ENCODE measurements at regions not wholly inside any gene's neighbourhood (a gene's known extent, or its start where the extent isn't known, plus 50 kb on each side); places are given as distances from the start of the nearest gene placed in this dataset.
A peak's percentile ranks its signal among the peaks of the same experiment; 100 is the strongest.
"Not testable (repeated sequence)": the region's sequence is repeated elsewhere in the genome, so short reads cannot be mapped to it uniquely, and the experiment has no call there.

GRCh38 chr19:13712767-13713201 lies 51.5 kb upstream of the MRI1 start:
- no peak for DNase-seq (ENCODE audit: low spot score)

DNA sequence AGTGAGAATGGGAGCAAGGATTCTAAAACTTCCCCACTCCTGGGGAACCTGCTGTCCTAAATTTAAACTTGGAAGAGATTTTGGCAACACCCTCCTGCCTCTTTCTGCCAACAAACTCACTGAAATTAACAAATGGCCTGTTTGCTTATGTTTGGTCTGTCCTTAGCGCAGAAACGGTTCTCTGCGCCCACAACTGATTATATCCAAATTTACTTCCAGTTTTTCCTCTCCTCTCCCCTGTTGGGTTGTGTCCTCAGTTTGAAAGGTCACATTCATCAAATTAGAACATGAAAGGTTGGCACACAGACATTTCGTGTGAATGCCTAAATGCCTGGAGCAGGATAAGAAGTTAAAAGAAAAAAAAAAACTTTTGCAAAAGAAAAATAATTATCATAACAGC lies 56.4 kb upstream of the MRI1 start:
- DNase-seq (ENCODE audit: low spot score) = no peak

- DNase-seq (ENCODE audit: low spot score) = no peak
Measured at GRCh38 chr19:13705928-13706447, 58.3 kb upstream of the MRI1 start.

GRCh38 chr19:13705201-13705600 lies 59.1 kb upstream of the MRI1 start:
- no peak for DNase-seq (ENCODE audit: low spot score)

DNA sequence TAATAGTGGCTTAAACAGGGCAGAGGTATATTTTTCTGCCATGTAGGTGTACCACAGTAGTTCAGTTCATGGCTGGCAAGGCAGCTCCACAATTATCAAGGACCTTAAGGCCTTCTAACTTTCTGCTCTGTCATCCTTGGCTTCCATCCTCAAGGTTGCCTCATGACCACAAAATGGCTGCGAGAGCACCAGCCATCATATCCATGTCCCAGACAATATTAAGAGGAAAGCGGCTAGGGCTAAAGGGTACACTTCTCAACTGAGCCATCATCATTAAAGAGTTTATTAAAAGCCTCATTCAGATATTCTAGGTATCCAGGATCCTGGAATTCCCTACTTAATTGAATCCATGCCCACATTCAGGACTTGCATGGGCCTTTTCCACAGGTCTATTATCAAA lies 62.7 kb upstream of the MRI1 start:
- no peak for DNase-seq (ENCODE audit: low spot score)

GRCh38 chr19:13700621-13701020 lies 63.7 kb upstream of the MRI1 start:
- DNase-seq (ENCODE audit: low spot score) = no peak

- peak; percentile 34 for DNase-seq (ENCODE audit: low spot score)
Measured at GRCh38 chr19:13699786-13700185, 64.5 kb upstream of the MRI1 start.

DNA sequence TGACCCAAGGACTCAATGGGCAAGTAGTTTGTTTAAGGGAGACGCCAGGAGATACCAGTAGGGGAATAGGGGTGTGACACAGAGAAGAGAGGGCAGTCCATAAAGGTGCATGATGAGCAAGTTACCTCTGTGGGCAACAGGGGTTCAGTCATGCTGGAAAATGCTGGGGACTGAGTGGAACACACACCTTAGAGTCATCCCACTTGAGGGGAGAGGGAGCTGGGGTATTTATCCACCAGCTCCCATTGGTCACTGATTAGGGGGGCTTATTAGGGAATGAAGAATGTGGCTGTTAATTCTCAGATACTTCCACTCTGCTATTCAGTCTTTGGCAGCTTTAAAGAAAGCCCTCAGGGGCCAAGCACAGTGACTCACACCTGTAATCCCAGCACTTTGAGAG lies 67.5 kb upstream of the MRI1 start:
- DNase-seq (ENCODE audit: low spot score) = no peak

- no peak for DNase-seq (ENCODE audit: low spot score)
Measured at GRCh38 chr19:13693889-13694288, 70.4 kb upstream of the MRI1 start.

- DNase-seq (ENCODE audit: low spot score) = no peak
Measured at GRCh38 chr19:13691569-13692435, 72.5 kb upstream of the MRI1 start.

DNA sequence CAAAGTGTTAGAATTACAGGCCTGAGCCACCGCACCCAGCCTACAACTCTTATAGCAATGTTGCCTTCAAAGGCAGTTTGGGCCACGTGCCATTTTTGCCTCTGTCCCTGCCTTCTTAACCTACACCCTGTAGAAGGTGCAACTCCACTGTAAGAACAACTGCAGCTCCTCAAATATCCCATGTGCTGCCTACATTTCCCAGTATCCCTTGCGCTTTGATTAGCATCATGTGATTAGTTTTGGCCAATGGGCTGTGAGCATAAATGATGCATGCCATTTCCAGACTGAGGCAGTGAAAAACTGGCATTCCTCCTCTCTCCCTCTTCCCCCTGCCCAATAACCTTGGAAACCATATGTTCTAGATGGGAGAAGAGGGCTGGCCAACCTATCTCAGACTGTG lies 75.2 kb upstream of the MRI1 start:
- DNase-seq (ENCODE audit: low spot score) = peak; percentile 28

DNA sequence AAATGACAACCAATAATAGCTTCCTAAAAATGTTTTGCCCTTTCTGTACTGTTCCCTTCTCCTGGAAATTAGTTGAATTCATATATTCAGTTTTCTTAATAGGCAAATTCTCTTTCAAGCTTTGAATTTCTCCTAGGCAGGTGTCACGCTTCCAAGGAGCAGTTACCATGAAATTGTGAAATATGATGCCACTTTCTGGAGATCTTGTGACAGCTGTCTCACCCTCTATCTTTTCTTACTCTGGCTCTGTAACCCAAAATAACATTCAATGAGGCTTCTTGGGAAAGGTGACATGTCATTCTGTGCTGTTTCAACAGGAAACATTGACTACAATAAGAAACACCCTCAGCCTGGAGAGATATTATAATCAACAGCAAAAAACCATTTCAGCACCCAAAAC lies 80.3 kb upstream of the MRI1 start:
- DNase-seq (ENCODE audit: low spot score) = no peak

DNA sequence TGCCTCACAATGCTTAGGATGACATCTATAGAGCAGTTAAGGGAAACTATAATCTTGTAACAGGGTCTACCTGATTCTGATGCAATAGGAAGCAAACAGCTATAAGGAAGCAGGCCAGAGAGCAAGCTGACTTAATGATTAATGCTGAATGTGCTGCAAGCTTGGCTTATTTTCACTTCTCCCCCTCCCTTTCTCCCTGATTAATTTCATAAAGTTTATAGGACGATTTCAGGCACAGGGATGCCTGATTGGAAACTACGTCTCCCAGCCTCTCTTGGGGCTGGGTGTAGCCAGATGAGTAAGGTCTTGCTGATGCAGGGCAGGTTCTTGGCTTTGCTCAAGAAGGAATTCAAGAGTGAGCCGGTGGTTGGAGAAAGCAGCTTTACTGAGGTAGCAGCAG lies 82.8 kb upstream of the MRI1 start:
- no peak for DNase-seq (ENCODE audit: low spot score)

- not testable (repeated sequence) for DNase-seq (ENCODE audit: low spot score)
Measured at GRCh38 chr19:13680708-13681360, 83.5 kb upstream of the MRI1 start.

- DNase-seq (ENCODE audit: low spot score) = not testable (repeated sequence)
Measured at GRCh38 chr19:13676967-13677366, 87.4 kb upstream of the MRI1 start.

DNA sequence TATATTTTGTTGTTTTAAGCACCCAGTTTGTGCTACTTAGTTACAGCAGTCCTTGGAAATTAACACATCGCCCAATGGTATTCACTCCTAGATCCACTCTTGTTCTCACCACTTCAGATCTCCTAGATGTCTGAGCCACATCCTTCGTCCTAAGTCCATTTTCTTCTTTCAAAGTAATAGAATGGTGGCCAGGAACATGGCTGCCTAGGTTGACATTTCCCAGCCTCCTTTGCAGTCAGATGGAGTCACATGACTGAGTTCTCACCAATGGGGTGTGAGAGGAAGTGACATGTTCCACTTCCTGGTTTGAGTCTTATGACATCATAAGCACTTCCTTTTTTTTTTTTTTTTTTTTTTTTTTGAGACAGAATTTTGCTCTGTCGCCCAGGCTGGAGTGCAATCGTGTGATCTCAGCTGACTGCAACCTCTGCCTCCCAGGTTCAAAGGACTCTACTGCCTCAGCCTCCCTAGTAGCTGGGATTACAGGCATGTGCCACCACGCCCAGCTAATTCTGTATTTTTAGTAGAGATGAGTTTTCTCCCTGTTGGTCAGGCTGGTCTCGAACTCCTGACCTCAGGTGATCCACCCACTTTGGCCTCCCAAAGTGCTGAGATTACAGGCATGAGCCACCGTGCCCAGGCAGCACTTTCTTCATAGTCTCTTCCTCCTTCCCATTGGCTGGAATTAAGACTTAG lies 91.7 kb upstream of the MRI1 start:
- peak; percentile 34 for DNase-seq (ENCODE audit: low spot score)

- no peak for DNase-seq (ENCODE audit: low spot score)
Measured at GRCh38 chr19:13670846-13671245, 93.5 kb upstream of the MRI1 start.

DNA sequence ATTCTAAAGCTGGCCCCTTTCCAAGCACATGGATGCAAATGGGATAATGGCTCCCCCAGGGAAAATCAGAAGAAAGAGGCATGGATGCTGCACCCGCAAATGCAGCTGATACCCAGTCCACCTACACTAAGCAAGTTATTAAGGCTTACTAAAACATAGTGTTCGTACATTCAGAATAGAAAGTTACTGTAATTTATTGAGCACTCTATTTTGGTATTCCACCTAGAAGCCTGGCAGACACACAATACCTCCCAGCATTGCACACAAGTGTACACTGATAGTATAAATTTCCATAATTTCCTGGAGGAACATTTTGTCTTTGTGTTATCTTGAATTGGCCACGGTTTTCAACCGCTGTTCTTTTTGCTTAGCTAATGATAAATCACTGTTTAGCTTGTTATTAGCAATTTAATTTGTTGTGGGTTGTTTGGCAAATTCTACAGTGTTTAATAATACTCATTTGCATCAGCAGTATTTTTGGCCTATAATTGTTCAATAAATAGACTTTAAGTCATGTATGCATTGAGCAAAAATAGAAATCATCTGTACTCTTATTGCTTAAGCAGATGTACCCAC lies 94.5 kb upstream of the MRI1 start:
- no peak for DNase-seq (ENCODE audit: low spot score)

GRCh38 chr19:13668964-13669363 lies 95.4 kb upstream of the MRI1 start:
- no peak for DNase-seq (ENCODE audit: low spot score)

DNA sequence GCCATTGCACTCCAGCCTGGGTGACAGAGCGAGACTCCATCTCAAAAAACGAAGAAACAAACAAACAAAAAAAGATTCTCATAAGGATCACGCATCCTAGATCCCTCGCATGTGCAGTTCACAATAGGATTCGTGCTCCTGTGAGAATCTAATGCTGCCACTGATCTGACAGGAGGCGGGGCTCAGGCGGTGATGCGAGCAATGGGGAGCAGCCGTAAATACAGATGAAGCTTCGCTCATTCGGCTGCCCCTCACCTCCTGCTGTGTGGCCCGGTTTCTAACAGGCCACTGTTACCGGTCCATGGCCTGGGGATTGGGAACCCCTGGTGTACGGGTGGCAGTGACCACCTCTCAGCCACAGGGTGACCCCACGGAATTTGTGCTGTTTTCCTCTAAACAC lies 98.2 kb upstream of the MRI1 start:
- DNase-seq (ENCODE audit: low spot score) = no peak

GRCh38 chr19:13665125-13665905 lies 99.0 kb upstream of the MRI1 start:
- DNase-seq (ENCODE audit: low spot score) = no peak
